ENCODE measurements at regions not wholly inside any gene's neighbourhood (a gene's known extent, or its start where the extent isn't known, plus 50 kb on each side); places are given as distances from the start of the nearest gene placed in this dataset.

DNA sequence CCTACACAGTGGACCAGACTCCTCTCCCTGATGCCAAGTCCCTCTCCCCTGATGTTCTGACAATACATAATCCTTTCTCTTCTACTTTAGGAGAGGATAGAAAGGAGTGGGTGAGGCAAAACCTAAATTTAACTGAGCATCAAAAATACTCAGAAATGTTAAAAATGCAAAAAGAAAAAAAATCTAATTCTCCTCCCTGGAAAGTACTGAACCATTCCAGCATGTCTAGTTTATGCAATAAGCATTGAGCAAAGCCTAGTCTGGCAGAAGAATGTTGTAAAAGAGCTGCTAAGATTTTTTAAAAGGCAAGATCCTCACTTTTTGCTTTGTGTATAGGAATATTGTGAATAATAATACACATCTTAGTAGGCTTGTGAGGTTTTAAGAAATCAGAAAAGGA, 116.6 kb upstream of the STXBP5 start:
- no peak for DNase-seq

DNA sequence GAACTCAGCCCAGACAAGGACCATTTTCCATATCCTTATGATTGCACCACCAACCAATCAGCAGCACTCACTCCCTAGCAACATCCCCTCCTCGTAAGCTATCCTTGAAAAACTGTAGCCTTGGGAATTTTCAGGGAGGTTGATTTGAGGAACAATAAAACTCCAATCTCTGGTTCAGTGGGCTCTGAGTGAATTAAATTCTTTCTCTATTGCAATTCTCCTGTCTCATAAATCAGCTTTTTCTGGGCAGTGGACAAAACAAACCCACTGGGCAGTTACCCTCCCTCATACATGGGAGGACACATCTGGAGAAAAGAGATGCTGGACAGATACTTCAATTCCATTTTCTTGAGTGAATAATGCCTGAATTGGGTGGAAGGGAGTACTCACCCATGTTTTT, 115.4 kb upstream of the STXBP5 start:
- no peak for DNase-seq

DNA sequence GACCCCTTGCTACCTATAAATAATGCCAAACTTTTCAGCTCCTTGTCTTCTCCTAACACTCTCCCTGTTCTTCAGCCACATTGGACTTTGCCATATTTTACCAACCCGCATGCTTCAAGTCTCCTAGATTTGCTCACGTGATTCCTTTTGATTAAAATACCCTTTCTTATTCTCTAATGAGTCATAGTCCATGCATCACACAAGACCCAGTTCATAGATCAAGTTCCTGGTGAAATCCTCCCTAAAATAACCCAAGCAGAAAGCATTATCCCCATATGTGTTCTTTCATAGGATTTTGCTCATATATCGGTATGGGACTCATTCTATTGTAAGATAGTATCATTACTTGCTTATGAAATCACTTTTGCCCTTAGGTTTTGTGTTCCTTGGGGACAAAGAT, 108.9 kb upstream of the STXBP5 start:
- DNase-seq, result no peak

DNA sequence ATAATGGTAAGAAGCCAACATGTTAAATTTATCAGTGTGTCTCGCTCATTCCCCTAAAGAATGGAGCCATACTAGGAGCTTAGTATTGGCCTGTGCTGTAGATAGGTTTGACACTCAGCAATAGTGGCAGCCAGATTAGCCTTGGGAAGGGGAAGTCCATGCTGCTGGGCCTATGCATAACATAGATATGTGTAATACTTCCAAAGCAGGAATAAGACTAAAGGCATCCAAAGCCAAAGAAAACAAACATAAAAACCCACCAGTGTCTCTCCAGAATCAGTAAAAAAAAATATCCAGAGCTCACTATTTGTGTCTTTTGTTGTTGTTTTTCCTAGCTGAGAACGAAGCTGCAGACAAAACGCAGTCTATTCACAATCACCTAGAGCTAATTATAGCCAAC, 104.2 kb upstream of the STXBP5 start:
- no peak for DNase-seq

DNA sequence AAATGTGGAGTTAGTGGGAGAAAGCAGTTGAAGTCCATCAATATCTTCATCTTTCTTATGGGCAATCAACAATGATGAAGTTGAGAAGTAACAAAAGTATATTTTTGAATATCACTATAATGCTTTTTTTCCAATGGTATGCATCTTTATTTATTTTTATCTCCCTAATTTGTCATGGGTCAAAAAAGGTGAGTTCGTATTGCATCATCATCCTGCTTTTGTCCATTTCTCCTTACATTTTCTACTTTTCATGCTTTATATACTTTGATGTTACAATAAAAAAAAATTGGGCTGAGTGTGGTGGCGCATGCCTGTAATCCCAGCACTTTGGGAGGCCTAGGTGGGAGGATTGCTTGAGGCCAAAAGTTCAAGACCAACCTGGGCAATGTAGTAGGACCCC, 101.2 kb upstream of the STXBP5 start:
- no peak for DNase-seq

DNA sequence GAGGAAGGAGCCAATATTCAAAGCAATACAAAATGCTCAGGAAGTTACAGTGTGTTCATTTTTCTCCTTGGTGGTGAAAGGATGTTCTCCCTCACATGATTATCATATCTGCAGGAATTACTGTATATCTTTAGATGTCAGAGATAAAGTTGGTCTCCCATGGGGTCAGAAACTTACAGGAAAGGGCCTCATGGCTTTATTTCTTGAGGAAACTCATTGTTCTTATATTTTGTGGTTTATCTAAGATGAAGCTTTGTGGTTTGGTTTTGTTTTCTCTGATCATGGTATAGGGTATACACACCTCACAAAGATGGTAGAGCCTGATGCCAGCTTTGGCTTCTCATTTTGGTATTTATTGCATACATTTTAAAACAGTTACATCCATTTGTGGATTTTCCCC, 100.5 kb upstream of the STXBP5 start:
- no peak for DNase-seq

DNA sequence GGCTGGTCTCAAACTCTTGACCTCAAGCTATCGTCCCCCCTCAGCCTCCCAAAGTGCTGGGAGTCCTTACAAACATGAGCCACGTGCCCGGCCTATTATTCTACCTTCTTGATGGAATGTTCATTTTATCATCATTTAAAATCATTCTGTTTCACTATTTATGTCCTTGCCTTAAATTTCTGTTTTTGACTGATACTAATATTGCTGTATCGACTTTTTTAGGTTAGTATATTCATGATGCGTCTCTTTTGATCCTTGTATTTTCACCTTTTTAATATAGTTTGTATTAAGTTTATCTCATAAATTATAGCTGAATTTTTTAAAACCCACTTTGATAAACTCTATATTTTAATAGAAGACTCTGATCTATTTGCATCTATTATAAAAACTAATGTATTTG, 98.4 kb upstream of the STXBP5 start:
- DNase-seq, result no peak

DNA sequence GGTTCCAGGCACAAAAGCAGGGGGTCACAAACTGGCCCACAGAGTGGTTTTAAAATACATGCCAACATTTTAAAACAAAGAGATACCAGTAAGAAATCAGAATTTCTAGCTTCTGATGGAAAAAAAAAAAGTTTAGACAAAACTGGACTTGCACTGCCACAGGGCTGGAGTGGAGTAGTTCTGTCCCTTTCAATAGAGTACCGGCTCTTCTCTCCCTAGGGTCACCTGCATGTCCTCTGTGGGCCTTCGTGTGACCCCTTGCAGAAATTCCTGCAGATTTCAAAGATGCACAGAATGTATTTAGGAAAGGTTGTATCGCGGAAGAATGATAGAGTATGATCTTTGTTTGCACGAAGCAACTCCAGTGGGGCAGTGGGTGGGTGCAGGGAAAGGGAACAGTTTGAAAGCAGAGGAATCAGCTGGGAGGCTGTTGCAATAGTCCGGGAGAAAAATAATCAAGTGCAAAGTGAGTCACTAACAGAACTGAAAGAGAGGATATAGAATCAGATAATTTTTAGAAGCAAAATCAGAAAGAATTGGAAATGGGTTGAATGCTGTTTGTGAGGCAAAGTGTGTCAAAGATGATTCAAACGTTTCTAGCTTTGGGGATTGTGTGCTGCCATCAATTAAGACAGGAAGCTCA, 97.3 kb upstream of the STXBP5 start:
- DNase-seq, result no peak

DNA sequence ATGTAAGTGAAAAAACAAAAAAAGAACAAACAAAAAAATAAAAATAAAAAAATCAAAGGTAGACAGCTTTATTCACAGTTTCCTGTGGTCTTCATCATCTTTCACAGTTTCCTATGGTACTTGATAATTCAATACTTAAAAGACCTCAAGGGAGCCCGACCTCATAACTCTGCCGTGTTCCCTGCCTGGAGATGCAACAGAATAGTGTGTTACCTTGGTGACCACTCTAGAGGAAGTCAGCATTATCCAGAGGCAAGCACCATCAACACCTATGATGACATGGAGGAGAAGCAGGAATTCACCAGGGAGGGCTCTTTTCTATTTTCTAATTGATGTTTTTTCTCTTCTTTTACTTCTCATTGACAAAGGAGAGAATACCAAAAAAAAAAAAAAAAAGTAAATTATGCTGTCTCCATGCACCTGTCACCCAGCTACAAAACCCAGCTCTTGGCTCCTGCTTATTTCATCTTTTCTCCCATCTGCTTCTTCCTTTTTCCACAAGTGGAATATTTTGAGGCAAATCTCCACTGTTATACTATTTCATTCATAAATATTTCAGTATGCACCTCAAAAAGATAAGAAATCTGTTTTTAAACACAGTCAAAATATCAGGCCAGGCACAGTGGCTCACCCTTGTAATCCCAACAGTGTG, 95.8 kb upstream of the STXBP5 start:
- DNase-seq, result no peak

DNA sequence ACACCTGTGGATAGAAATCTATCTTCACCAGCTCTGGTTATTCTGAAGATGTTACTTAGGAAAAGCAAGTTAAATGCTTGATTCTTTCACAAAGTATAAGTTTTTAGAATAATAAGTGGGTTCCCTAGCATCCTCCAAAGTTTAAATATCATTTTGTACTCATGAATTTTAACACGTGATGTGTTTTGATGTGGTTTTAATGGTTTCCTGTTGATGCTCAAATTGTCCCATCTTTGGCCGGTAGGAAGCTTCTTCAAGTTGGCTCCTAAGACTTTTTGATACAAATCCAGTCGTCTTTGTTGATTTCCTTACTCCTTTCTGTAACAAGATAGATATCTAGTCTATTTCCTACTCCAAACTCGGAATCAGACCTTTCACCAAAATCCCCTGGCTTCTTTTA, 94.5 kb upstream of the STXBP5 start:
- peak; percentile 27 for DNase-seq

DNA sequence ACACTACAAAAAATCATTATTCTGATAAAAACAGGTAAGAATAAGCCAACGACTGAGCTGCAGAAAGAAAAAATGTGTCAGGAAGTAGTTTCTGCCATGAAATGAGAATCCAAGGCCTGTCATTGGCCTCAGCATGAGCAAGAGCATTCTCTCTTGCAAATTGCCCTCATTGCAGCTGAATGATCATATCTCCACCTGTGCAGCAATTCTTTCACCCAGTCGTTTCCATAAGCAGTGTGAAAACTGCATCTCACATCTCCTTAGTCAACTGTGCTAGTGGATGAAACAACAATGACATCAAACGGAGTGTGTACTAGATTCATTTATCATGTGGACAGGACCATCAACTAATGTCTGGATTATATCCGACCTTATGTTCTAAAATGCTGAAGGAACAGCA, 88.2 kb upstream of the STXBP5 start:
- no peak for DNase-seq

DNA sequence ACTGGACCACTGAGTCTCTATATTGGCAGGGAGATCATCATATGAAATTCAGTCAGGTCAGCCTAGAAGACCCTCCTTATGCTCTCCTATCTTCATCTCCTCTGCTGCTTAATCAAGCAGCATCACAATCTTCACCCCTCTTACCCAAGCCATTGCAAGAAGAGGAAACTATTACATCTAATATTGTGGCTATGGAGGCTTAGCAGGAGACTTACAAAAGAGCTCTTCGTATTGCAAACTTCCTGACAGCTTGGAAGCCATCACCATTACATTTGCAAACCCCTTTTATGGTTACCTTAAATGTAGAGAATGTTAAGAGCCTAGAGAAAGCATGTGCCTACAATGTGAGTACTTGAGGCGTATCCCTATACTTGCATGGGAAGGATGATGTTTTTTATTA, 87.2 kb upstream of the STXBP5 start:
- no peak for DNase-seq

DNA sequence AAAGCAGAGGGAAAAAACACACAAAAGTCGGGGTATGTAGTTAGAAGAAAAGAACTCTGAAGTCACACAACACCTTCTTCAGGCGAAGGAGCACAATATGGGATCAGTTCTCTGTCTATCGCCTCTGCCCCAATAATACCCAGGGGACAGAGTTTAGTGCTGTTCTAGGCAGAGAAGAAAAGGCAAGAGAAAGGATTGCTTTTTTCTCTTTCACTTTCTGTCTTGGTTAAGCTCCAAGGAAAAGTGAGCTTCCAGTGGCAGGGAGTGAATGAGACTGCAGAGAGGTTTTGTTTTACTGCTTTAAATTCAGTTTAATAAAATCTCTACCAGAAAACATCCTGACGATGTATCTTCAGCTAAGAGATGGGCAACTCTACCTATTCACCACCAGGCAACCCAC, 86.6 kb upstream of the STXBP5 start:
- no peak for DNase-seq

DNA sequence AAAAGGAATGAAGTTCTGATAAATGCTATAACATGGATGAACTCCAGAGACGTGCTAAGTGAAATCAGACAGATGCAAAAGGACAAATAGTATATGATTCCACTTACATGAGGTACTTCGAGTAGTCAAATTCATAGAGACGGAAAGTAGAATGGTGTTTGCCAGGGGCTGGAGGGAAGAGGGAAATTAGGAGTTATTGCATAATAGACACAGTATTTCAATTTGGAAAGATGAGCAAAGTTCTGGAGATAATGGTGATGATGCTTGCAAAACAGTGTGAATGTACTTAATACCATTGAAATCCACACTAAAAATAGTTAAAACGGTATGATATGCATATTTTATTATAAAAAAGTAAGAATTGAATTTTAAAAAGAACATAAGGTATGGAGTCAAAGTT, 84.9 kb upstream of the STXBP5 start:
- DNase-seq, result no peak

DNA sequence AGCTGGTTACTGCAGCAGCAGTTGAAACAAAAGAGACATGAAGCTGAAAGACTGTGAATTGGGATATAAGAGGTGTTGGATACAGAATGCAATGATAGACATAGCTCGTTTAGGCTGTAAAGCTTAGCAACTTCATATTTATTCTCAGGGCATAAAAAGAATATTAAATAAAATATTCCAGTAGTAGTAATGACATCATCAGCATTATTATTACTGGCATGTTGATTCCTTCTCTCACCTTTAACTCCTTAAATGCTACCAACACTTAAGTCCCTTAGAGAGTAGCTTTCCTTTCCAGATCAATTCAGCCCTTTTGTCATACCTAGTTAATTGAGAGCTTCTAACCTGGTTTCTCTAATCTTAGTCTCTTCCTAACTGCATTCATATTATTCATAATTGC, 81.4 kb upstream of the STXBP5 start:
- no peak for DNase-seq

DNA sequence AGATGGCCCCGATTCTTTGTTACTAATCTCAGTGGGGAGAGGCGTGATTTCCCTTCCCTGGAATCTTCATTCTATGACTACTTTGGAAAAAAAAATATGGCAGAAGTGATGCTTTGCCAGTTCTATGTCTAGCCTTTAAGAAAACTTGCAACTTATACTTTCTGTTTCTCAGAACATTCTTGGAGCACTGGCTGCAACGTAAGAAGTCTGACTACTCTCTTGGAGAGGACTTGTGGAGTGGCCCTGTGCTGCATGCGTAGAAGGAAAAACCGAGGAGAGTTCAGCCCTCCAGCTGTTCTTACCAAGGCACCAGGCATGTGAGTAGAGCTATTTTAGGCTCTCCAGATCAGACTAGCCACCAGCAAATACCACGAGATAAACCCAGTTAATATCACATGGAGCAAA, 77.6 kb upstream of the STXBP5 start:
- DNase-seq, result no peak

DNA sequence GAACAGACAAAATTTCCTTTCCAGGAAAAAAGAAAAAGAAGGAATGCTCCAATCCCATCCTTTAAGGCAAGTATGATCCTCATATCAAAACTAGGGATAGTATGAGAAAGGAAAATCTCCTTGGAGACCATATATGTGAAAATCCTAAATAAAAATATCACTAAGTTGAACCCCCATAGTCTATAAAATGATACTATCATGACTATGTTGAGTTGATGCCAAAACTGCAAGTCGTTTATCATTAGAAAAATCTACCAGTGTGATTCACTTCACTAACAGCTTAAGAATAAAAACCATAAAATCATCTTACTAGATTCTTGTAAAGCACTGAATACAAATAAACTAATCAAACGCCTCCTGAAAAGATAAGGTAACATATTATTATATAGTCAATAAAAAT, 76.6 kb upstream of the STXBP5 start:
- DNase-seq, result no peak

DNA sequence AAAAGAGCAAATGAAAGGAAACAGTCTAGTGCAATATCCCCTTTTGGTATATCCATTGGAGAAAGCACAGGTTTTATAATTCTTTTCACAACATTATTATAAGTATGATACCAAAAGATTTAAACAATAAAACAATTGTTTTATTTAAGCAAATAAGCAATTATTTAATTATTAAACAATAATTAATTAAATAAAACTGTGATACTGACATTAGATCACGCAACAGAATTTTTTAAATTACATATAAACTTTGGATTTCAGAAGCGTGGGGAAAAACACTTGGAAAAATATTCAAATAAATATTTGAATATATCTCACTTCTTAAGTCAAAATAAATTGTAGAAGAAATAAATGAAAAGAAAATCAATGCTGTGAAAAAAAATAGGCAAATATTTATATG, 76.2 kb upstream of the STXBP5 start:
- DNase-seq, result no peak

DNA sequence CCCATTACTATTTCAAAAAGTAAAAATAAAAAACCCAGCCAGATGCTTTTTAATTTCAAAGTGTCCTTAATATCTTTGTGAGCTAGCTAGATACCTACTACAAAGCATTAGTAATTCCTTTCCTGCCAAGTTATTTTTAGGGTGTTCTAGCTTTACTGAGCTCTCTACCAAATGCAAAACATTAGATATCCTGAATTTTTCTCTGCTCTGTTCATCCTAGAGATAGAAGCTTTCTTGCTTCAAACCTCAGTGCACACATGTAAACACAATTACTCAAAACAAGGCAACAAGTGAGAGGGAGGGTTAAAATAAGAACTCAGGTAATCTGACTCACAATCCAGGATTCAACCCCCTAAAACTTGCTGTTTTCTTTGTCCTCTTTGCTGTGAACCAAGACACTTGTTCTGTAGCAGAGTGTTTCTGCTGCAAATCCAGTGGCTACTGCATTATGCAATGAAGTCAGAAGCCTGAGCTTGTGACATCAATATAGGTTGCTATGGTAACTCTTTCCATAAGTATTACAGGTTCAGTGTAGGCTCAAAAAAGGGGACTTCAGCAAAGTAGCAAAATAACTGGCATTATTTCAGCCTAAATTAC, 72.6 kb upstream of the STXBP5 start:
- no peak for DNase-seq

DNA sequence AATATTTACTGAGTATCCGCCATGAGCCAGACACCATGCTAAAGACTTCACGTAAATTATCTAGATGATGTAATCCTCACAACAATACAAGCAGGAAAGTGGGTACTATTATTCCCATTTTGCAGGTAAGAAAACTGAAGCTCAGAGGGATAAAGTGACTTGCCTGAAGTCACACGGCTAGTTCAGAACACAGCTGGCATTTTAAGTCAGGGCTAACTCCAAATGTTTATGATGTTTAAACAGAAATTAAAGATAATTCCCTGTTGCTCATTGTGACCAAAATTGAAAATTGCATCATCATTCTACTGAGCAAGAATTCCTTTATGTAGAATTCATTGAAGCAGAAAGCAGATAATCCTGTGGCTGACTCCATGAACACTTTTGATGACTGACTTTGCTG, 71.3 kb upstream of the STXBP5 start:
- no peak for DNase-seq

DNA sequence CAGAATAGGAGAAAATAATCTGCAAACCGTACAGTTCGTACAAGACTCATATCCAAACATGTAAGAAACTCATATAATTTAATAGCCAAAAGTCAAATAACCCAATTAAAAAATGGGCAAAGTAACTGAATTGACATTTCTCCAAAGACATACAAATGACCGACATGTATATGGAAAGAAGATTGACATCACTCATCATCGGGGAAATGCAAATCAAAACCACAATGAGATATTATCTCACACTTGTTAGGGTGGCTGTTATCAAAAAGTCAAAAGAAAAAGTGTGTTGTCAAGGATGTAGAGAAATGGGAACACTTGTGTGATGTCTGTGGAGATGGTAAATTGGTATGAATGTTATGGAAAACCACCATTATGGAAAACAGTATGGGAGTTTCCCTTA, 70.5 kb upstream of the STXBP5 start:
- DNase-seq, result no peak

DNA sequence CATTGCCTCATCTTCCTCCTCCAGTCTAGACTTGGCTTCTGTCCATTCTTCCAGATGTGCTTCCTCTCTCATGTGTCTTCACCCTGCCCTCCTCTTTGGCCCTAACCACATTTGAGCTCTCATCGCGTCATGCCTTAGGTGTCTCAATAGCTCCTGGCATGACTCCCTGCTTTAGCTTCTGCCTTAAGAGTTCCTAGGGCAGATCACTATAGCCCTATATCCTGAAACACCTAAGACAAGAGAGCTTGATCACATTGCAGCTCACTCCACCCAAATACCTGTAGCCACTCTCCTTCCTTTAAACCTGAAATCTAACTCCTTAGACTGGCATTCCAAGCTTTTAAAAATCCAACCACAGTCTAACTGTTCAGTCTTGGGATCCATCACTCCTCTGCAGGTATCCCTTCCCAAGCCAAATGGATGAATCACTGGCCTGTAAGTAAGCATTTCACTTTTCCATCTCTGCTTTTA, 69.0 kb upstream of the STXBP5 start:
- DNase-seq, result no peak

DNA sequence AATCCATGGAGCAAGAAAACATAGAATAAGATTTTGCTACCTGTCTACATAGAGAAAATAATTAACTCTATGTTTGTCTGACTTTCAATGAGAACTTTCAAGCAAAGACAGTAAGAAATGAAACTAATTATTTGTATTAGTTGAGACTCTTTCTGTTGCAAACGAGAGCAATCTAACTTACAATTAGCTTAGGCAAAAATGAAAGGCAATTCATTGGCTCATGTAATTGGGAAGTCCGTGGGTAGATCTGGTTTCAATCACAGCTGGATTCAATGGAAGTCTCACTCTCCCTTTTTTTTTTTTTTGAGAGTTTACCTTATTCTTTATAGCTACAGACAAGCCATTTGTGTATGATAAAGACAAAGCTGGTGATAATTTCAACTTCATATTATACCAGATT, 68.2 kb upstream of the STXBP5 start:
- DNase-seq, result no peak

DNA sequence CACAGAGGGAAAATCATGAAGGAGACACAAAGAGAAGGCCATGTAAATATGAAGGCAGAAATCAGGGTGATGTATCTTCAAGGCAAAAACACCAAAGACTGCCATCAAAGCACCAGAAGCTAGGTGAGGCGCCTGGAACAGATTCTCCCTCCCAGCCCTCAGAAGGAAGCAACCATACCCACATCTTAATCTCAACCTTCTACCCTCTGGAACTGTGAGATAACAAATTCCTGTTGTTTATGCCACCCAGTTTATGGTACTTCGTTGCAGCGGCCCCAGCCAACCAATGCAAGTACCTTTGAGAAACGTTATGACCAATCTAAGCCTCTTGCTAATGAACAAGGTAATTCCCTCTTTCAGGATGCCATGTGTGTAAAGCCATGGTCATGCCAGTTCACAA, 66.2 kb upstream of the STXBP5 start:
- DNase-seq, result no peak

DNA sequence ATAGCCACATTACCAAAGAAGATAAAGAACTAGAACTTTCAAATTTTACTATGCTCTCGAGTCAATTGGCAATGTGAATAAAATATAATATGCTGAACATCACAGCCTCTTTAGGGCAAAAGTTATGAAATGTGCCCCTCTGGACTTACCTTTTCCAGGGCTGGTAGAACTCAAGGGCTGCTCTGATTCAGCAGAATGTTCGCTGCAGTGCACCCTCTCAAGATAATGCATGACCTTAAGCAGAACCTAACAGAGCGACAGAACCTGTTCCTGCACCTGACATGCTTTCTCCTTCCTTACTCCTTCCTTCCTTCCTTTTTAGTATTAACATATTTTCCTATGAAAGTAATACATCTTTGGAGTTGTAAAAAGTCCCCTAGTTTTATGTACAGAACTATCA, 65.4 kb upstream of the STXBP5 start:
- DNase-seq, result no peak

Data from CD4-positive, alpha-beta T cell treated with Interleukin-4 for 4 hours (primary cell).